ENCODE measurements at regions not wholly inside any gene's neighbourhood (a gene's known extent, or its start where the extent isn't known, plus 50 kb on each side); places are given as distances from the start of the nearest gene placed in this dataset.

DNA sequence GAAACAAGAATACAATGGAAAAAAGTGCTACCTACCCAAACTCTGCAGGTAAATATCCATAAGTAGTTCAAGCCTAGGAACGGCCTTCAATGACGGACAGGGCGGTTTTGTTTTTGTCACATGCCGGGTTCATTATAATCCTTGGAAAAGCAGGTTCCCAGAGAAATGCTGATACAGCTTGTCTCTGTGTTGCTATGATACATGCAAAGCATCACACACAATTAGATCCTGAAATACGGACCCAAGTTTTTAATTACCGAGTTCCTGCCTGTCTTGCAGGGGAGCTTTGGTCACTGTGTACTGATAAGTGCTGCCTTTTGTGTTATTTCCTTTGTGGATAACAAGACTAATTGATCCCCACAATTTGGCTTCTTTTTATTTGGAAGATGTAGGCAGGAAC, 217.4 kb downstream of the HAPSTR1 start:
- TF ChIP-seq HNF4A (conservative IDR thresholded peaks at IDR 0.05) (no peak), RAD21 (IDR thresholded peaks at IDR 0.05) (no peak), HNF4G (IDR thresholded peaks at IDR 0.05) (no peak), FOXA2 (IDR thresholded peaks at IDR 0.05) (no peak), JUND (IDR thresholded peaks at IDR 0.05) (no peak), RXRA (IDR thresholded peaks at IDR 0.05) (no peak), NR2F2 (IDR thresholded peaks at IDR 0.05) (no peak)
- TF ChIP-seq, protein P1, sequence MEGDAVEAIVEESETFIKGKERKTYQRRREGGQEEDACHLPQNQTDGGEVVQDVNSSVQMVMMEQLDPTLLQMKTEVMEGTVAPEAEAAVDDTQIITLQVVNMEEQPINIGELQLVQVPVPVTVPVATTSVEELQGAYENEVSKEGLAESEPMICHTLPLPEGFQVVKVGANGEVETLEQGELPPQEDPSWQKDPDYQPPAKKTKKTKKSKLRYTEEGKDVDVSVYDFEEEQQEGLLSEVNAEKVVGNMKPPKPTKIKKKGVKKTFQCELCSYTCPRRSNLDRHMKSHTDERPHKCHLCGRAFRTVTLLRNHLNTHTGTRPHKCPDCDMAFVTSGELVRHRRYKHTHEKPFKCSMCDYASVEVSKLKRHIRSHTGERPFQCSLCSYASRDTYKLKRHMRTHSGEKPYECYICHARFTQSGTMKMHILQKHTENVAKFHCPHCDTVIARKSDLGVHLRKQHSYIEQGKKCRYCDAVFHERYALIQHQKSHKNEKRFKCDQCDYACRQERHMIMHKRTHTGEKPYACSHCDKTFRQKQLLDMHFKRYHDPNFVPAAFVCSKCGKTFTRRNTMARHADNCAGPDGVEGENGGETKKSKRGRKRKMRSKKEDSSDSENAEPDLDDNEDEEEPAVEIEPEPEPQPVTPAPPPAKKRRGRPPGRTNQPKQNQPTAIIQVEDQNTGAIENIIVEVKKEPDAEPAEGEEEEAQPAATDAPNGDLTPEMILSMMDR (IDR thresholded peaks at IDR 0.05; ENCODE audit: low read depth, low read length, missing input control): no peak
- no peak for DNase-seq (ENCODE audit: low spot score)
- H3K27me3 ChIP-seq (ENCODE audit: control insufficient read depth in 4 of 4, insufficient read depth in 4 of 4, low read length in 3 of 4): no peaks in the 10 kb centered on the region
- H3K9ac ChIP-seq (ENCODE audit: low read depth in 1 of 2, low read length in 2 of 2): no peak overlapping the region
- no peaks in the 10 kb centered on the region for H3K9me3 ChIP-seq (ENCODE audit: control insufficient read depth in 4 of 4, low read length in 3 of 4)
- no peaks in the 10 kb centered on the region for H3K36me3 ChIP-seq (ENCODE audit: control insufficient read depth in 4 of 4, insufficient read depth in 3 of 4, low read depth in 1 of 4, low read length in 3 of 4)
- H3K4me3 ChIP-seq (ENCODE audit: low read depth in 1 of 3, low read length in 3 of 3): no peak overlapping the region
- 43% methylated on average over 6 of the region's 6 CpGs for WGBS
- H3K27ac ChIP-seq (ENCODE audit: low read depth in 1 of 2, low read length in 2 of 2): peak overlapping the region; percentile 53 to 73
- peaks cover 2 to 26% (median 13%) of the 10 kb centered on the region in 4 donors for H3K4me1 ChIP-seq (ENCODE audit: control insufficient read depth in 4 of 4, insufficient read depth in 4 of 4, low read length in 3 of 4)

DNA sequence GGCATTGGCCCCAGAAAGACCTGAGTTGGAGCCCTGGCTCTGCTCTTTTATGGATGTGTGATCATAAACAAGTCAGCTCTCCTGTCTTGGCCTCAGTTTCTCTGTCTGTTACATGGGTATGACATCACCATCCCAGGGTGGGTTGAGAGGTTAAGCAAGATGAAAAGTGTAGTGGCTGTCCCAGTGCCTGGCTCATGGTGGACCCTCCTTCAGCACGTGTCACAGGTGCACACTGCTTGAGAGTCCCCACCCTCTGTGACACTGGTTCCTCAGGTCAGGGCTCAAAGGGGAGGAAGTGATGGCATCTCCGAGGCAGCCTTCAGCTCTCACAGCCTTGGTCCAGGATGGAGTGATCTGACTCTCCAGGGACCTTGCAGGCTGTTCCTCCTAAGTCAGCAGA, 218.4 kb downstream of the HAPSTR1 start:
- no peak overlapping the region for H3K27ac ChIP-seq (ENCODE audit: low read depth in 1 of 2, low read length in 2 of 2)
- no peaks in the 10 kb centered on the region for H3K27me3 ChIP-seq (ENCODE audit: control insufficient read depth in 4 of 4, insufficient read depth in 4 of 4, low read length in 3 of 4)
- TF ChIP-seq HNF4G (IDR thresholded peaks at IDR 0.05) (no peak), RXRA (IDR thresholded peaks at IDR 0.05) (no peak), SP1 (IDR thresholded peaks at IDR 0.05) (no peak), GABPA (IDR thresholded peaks at IDR 0.05 in 1 of 2, conservative IDR thresholded peaks at IDR 0.05 in 1 of 2) (no peak), NR2F2 (IDR thresholded peaks at IDR 0.05) (no peak), TAF1 (conservative IDR thresholded peaks at IDR 0.05) (no peak), YY1 (IDR thresholded peaks at IDR 0.05) (no peak), EGR1 (IDR thresholded peaks at IDR 0.05; ENCODE audit: low read depth in 2 of 2) (no peak), FOXA1 (IDR thresholded peaks at IDR 0.05) (no peak), RAD21 (IDR thresholded peaks at IDR 0.05) (no peak), HNF4A (conservative IDR thresholded peaks at IDR 0.05) (no peak), JUND (IDR thresholded peaks at IDR 0.05) (no peak), FOXA2 (IDR thresholded peaks at IDR 0.05) (no peak)
- TF ChIP-seq, protein P2, sequence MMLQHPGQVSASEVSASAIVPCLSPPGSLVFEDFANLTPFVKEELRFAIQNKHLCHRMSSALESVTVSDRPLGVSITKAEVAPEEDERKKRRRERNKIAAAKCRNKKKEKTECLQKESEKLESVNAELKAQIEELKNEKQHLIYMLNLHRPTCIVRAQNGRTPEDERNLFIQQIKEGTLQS (IDR thresholded peaks at IDR 0.05): no peak
- TF ChIP-seq, protein P3, sequence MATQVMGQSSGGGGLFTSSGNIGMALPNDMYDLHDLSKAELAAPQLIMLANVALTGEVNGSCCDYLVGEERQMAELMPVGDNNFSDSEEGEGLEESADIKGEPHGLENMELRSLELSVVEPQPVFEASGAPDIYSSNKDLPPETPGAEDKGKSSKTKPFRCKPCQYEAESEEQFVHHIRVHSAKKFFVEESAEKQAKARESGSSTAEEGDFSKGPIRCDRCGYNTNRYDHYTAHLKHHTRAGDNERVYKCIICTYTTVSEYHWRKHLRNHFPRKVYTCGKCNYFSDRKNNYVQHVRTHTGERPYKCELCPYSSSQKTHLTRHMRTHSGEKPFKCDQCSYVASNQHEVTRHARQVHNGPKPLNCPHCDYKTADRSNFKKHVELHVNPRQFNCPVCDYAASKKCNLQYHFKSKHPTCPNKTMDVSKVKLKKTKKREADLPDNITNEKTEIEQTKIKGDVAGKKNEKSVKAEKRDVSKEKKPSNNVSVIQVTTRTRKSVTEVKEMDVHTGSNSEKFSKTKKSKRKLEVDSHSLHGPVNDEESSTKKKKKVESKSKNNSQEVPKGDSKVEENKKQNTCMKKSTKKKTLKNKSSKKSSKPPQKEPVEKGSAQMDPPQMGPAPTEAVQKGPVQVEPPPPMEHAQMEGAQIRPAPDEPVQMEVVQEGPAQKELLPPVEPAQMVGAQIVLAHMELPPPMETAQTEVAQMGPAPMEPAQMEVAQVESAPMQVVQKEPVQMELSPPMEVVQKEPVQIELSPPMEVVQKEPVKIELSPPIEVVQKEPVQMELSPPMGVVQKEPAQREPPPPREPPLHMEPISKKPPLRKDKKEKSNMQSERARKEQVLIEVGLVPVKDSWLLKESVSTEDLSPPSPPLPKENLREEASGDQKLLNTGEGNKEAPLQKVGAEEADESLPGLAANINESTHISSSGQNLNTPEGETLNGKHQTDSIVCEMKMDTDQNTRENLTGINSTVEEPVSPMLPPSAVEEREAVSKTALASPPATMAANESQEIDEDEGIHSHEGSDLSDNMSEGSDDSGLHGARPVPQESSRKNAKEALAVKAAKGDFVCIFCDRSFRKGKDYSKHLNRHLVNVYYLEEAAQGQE (IDR thresholded peaks at IDR 0.05): no peak
- TF ChIP-seq, protein P1 (IDR thresholded peaks at IDR 0.05; ENCODE audit: low read depth, low read length, missing input control): no peak
- TF ChIP-seq, protein P4, sequence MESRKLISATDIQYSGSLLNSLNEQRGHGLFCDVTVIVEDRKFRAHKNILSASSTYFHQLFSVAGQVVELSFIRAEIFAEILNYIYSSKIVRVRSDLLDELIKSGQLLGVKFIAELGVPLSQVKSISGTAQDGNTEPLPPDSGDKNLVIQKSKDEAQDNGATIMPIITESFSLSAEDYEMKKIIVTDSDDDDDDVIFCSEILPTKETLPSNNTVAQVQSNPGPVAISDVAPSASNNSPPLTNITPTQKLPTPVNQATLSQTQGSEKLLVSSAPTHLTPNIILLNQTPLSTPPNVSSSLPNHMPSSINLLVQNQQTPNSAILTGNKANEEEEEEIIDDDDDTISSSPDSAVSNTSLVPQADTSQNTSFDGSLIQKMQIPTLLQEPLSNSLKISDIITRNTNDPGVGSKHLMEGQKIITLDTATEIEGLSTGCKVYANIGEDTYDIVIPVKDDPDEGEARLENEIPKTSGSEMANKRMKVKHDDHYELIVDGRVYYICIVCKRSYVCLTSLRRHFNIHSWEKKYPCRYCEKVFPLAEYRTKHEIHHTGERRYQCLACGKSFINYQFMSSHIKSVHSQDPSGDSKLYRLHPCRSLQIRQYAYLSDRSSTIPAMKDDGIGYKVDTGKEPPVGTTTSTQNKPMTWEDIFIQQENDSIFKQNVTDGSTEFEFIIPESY (IDR thresholded peaks at IDR 0.05): no peak
- TF ChIP-seq, protein P5, sequence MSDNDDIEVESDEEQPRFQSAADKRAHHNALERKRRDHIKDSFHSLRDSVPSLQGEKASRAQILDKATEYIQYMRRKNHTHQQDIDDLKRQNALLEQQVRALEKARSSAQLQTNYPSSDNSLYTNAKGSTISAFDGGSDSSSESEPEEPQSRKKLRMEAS (IDR thresholded peaks at IDR 0.05): no peak
- WGBS: 87% methylated on average over 2 of the region's 2 CpGs
- H3K4me1 ChIP-seq (ENCODE audit: control insufficient read depth in 4 of 4, insufficient read depth in 4 of 4, low read length in 3 of 4): peaks cover 2 to 26% (median 13%) of the 10 kb centered on the region in 4 donors
- H3K4me3 ChIP-seq (ENCODE audit: low read depth in 1 of 3, low read length in 3 of 3): no peak overlapping the region
- H3K9ac ChIP-seq (ENCODE audit: low read depth in 1 of 2, low read length in 2 of 2): no peak overlapping the region
- H3K9me3 ChIP-seq (ENCODE audit: control insufficient read depth in 4 of 4, low read length in 3 of 4): no peaks in the 10 kb centered on the region
- H3K36me3 ChIP-seq (ENCODE audit: control insufficient read depth in 4 of 4, insufficient read depth in 3 of 4, low read depth in 1 of 4, low read length in 3 of 4): no peaks in the 10 kb centered on the region
- DNase-seq (ENCODE audit: low spot score): no peak

All from liver (tissue), 8 donors.